Kidney (tissue), 13 donors: ENCODE measurements at regions not wholly inside any gene's neighbourhood (a gene's known extent, or its start where the extent isn't known, plus 50 kb on each side); places are given as distances from the start of the nearest gene placed in this dataset.

ENCODE experiments used
- DNase-seq, 5 donors: peaks; one replicate each; pipeline ENCODE4 v3.0.0-alpha.2; 2013 to 2020
- FAIRE-seq: peaks from 2 replicates; lab custom pipeline; 2012; peaks lifted over from hg19 to GRCh38; lab: Jason Lieb, UNC
- H3K27ac ChIP-seq, 2 donors: one replicate each; pipeline ENCODE4 v1.7.0; 2013; ENCODE audit warnings: low read depth in 2 of 2, low read length in 2 of 2, inconsistent platforms in 1 of 2
- H3K27me3 ChIP-seq: one replicate; pipeline ENCODE4 v1.7.1; 2013; ENCODE audit warnings: low read length, inconsistent platforms; ENCODE audit not compliant: control insufficient read depth, insufficient read depth
- H3K36me3 ChIP-seq, 3 donors: one replicate each; pipeline versions ENCODE4 v1.7.0 to v1.7.1; 2013; ENCODE audit warnings: low read length in 3 of 3, control low read depth in 1 of 3, inconsistent platforms in 1 of 3; ENCODE audit not compliant: insufficient read depth in 3 of 3, control insufficient read depth in 2 of 3
- H3K4me1 ChIP-seq, 3 donors: one replicate each; pipeline versions ENCODE4 v1.7.0 to v1.7.1; 2013; ENCODE audit warnings: low read length in 3 of 3, inconsistent platforms in 1 of 3, low read depth in 1 of 3; ENCODE audit not compliant: control insufficient read depth in 2 of 3, insufficient read depth in 2 of 3
- H3K4me3 ChIP-seq, 3 donors: one replicate each; pipeline versions ENCODE4 v1.7.0 to v1.8.1; 2013; ENCODE audit warnings: low read length in 3 of 3, control low read depth in 1 of 3, inconsistent platforms in 1 of 3
- H3K9ac ChIP-seq, 3 donors: one replicate each; pipeline versions ENCODE4 v1.7.0 to v1.7.1; 2013; ENCODE audit warnings: low read length in 3 of 3, control low read depth in 1 of 3, inconsistent platforms in 1 of 3
- H3K9me3 ChIP-seq, 3 donors: one replicate each; pipeline versions ENCODE4 v1.7.0 to v1.7.1; 2013; ENCODE audit warnings: low read length in 3 of 3, control low read depth in 1 of 3, inconsistent platforms in 1 of 3; ENCODE audit not compliant: control insufficient read depth in 2 of 3, insufficient read depth in 1 of 3
- CTCF ChIP-seq: IDR thresholded peaks from 3 replicates; pipeline ENCODE4 v1.5.1; 2012; ENCODE audit warnings: mild to moderate bottlenecking, moderate library complexity, borderline replicate concordance; ENCODE audit not compliant: insufficient read depth; ENCODE audit errors: extremely low read depth
- intact Hi-C: fragments of 100-400 bp; cut with DNase I; formaldehyde crosslinking; loops from one replicate; pipeline ENCODE4 v1.11.1; 2022
- donor health status: control.
- donor health status: control.
- donor health status: control.
- donor health status: control.
- donor health status: control.
- donor health status: DM: yes; HTN: yes; CAD: no.
- donor health status: Normal renal cell carcinoma (clear cell type).

GRCh38 chr10:59064080-59064692, 112.3 kb upstream of the PHYHIPL start:
- Histone ChIP-seq H3K4me3 (no peak overlapping the region), H3K9ac (no peak overlapping the region), H3K27me3 (no peaks in the 10 kb centered on the region), H3K36me3 (no peaks in the 10 kb centered on the region), H3K4me1 (peaks cover 0 to 6% (median 0%) of the 10 kb centered on the region in 3 donors), H3K27ac (no peak overlapping the region), H3K9me3 (no peaks in the 10 kb centered on the region)
- TF ChIP-seq CTCF: no peak
- intact Hi-C loops: no loop called here
- DNase-seq (no peak), FAIRE-seq (no peak)

- Histone ChIP-seq H3K9ac (no peak overlapping the region), H3K4me1 (peaks cover 0 to 6% (median 0%) of the 10 kb centered on the region in 3 donors), H3K27ac (no peak overlapping the region), H3K9me3 (no peaks in the 10 kb centered on the region), H3K36me3 (no peaks in the 10 kb centered on the region), H3K4me3 (no peak overlapping the region), H3K27me3 (no peaks in the 10 kb centered on the region)
- DNase-seq (no peak), FAIRE-seq (no peak)
- TF ChIP-seq CTCF: no peak
- intact Hi-C loops: no loop called here
These were observed 111.5 kb upstream of the PHYHIPL start for GRCh38 chr10:59064759-59065539.

- intact Hi-C loops: no loop called here
- H3K36me3 ChIP-seq: no peaks in the 10 kb centered on the region
- no peak for TF ChIP-seq CTCF
- H3K4me1 ChIP-seq: peaks cover 0 to 6% (median 2%) of the 10 kb centered on the region in 3 donors
- DNase-seq (no peak), FAIRE-seq (no peak)
- no peaks in the 10 kb centered on the region for H3K27me3 ChIP-seq
- H3K9ac ChIP-seq: no peak overlapping the region
- H3K9me3 ChIP-seq: no peaks in the 10 kb centered on the region
- H3K4me3 ChIP-seq: no peak overlapping the region
- H3K27ac ChIP-seq: no peak overlapping the region
These were observed 107.8 kb upstream of the PHYHIPL start for GRCh38 chr10:59068581-59069191.
